Muscle of back (tissue), 3 donors: ENCODE measurements at regions not wholly inside any gene's neighbourhood (a gene's known extent, or its start where the extent isn't known, plus 50 kb on each side); places are given as distances from the start of the nearest gene placed in this dataset.
"Not testable (repeated sequence)": the region's sequence is repeated elsewhere in the genome, so short reads cannot be mapped to it uniquely, and the experiment has no call there.

ENCODE experiments used
- DNase-seq, 3 donors: peaks; one replicate each; pipeline versions ENCODE4 v3.0.0 to v3.0.0-alpha.2; 2013

DNA sequence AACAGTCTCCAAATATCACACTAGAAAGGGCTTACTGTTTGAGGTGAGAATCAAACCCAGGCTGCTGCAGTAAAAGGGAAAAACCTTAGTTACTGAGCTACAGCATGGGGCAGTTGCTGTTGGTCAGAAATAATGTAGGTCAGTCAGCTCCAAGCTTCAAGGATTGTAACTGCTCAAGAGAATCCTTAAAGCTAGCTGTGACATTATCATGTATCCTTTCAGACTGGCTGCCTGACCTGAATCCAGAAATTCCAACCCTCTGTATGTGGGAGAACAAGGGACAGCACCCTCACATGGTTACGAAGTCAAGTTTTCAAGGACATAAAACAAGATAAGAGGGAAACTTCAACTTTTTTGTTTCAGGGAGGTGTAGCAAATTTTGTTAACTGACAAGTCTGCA, 365.9 kb upstream of the NPAP1 start:
- not testable (repeated sequence) for DNase-seq

DNA sequence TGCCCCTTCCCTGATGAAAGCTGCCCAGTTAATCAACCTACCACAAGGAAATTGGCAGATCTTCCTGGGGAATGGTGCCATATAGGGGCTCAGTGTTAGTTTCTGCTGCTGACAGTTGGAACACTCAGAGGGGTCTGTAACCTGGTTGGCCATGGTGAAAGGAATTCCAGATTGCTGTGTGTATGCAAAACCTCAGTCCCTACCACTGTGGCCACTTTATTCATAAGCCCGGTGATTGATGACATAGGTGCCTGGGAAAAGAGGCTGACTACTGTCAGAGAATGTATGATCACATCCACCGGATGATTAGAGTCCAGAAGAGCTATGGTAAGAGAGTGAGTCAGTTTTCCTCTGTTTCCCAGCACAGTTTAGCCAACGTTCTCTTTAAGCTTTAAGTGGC, 363.9 kb upstream of the NPAP1 start:
- not testable (repeated sequence) for DNase-seq

DNA sequence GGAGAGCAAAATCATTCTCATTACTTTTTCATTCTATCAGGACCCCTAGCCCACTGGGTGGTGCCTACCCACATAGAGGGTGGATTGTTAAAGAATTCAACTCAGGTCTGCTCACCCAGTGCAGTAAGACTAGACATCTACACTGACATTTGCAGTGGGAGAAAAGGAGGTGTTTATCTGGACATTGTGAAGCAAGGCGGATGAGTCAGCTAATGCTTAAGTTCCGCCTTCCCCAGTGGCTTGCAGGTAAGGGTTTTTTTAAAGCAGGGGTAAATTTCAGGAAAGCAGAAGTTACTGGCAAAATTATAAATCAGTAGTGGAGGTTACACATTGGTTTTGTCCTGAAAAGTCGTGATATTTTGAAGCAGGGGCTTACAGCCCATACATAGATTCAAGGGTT, 359.2 kb upstream of the NPAP1 start:
- DNase-seq = not testable (repeated sequence)

DNA sequence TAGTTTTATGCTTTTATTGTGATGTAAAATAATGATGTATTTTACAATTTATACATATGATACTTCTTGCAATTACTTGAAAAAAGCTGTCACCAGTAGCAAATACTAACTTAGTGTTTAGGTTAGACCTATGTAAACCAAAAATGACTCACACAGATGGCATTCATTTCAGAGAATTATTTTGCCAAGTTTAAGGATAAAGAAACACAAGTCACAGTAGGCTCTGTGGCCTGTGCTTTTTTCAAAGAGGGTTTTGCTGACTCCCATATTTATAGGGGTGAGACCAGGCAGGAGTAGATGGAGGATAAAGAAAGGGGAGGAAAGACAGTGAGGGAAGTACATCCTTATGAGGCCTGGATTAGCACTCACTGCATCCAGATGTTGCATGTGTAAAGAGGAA, 356.6 kb upstream of the NPAP1 start:
- no peak for DNase-seq

DNA sequence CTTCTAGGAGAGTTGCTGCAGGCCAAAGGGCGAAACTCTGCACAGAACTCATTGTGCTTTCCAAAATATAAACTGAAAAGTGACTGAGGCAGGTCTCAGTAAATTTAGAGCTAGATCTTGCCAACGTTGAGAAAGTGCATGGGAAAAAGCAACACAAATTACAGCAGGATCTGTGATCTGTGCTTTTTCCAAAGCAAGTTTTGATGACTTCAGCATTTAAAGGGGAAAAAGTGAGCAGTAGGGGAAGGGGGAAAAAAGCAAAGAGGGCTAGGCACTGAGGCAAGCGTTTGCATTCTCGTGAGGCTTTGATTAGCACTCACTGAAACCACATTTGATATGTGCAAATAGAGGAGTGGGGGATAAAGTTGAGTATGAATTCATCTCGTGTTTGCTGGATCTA, 351.5 kb upstream of the NPAP1 start:
- DNase-seq = not testable (repeated sequence)

DNA sequence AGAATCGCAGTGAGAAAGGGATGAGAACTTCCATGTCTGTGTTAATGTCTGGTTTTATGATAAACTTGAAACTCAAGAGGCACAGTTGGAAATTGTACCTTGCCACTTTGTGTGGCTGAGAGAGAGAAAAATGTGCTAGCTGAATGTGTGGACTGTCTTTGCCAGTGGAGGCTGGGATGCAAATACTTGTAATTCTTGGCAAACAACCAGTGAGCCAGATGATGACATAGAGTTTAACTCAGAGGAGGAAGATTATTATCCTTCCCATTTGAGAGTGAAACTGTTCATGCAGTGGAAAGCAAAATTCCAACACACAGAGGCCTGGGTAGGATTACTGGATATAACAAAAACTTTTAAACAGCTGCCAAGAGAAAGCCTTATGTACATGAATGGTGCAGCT, 349.1 kb upstream of the NPAP1 start:
- DNase-seq = peak; percentile 3 to 48 (median 36)

DNA sequence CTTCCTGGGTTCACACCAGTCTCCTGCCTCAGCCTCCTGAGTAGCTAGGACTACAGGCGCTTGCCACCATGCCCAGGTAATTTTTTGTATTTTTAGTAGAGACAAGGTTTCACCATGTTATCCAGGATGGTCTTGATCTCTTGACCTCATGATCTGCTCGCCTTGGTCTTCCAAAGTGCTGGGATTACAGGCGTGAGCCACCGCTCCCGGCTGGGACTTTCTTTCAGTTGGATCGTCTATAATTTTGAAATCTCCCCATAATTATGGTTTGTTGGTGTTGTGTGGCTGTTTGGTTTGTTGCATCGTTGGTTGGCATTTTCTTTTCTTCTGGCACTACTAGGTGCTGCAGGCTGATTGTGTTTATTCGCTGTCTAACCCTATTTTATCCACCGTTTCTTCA, 343.6 kb upstream of the NPAP1 start:
- DNase-seq = not testable (repeated sequence)

DNA sequence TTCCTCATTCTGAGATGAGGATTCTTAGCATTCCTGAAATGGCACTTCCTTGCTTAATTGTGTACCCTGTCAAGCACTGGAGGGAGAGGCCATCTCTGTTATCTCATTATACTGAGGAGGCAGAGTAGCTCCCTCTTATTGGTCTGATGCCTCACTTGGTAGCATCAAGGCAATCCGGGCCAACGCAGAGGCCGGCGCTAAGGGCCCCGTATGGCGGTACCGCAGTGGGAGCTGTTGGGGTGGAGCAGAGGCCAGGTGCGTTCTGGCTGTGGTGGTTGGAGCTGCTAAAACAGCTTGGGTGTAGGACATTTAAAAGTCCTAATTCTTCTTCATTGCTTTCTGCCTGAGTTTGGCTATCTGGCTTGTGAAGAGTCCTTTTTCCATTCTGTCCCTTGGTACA, 333.7 kb upstream of the NPAP1 start:
- DNase-seq = not testable (repeated sequence)

DNA sequence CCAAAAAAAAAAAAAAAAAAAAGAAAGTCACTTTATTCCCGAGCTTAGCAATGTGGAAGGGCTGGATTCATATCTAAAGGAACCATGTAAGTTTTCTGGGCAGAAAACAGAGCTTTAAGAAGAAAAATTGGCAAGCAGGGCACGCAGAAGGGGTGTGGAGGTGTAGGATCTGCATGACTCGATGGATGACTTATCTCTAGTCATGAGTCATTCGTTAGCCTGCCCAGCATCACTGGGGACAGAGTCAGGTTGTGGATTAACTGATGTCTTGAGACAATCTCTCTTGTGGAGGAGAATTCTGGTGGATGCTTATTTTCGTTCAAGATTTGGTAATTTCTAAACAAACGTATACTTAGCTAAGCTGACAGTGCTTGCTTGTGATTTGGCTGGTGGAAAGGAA, 322.8 kb upstream of the NPAP1 start:
- DNase-seq = not testable (repeated sequence)

DNA sequence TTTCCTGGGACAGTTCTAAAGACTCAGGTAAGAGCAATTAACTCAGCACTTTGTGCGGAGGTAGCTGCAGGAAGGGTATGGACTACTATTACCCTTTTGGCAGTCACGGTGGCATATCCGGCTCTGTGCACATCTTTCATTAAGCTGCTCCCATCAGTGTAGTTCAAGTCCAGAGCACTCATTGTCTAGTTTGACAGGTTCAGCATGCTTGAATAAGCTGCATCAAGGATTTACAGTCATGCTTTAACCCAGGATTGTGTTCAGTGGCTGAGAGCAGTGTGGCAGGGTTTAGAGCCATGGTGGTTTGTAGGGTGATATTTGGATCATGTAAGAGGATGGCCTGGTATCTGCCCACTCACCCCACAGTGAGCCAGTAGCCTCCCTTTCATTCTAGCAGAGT, 294.5 kb upstream of the NPAP1 start:
- not testable (repeated sequence) for DNase-seq

DNA sequence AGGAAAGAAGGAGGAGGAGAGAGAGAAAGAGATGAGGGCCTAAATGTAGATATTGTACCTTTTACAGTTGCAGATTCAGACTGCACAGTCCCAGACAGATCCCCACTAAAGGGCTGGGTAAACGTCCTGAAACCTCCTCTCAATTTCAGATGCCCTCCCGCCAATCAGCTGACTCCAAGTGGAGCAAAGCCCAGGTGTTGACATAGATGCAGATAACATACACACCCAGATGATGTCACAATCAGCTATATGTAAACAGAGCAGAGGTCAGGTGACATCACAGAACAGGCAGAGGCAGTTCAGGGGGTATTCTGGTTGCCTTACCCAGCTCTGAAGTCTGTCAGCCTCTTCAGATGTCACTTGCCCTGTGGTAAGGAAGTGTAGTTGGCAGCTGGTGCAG, 290.3 kb upstream of the NPAP1 start:
- DNase-seq = not testable (repeated sequence)

DNA sequence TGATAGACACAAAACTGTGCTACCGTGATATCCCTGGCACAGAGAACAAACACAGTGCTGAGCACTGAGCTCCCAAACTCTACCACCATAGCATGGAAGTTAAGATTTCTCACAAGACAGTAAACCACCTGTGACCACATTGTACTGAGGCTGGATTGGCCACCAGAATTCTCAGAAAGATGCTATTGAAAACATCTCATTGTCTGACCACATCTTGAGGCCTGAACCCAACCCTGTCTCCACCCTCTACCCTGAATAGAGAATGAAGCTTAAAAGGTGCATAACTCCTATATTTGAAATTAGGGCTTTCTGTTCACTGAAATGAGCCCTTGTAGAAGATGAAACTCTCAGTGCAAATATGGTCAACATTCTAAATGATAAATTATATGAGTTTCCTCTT, 281.3 kb upstream of the NPAP1 start:
- DNase-seq = no peak

DNA sequence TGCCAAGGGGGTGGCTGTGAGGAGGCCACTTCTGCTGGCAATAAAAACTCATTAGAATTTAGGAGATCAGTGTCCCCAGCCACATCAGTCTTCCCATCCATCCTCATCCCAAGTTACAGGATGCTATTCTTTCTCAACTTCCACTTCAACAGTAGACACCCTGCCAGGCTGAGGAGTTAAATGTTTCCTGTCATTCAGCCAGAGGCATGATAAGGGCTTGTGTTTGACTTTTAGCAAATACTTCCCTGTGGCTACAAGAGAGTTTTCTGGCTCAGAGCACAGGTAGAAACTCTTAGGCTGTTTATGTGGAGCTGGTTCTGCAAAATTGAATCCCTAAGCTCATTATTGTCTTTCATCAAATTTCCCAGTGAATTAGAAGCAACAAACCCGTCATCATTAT, 262.9 kb upstream of the NPAP1 start:
- not testable (repeated sequence) for DNase-seq

DNA sequence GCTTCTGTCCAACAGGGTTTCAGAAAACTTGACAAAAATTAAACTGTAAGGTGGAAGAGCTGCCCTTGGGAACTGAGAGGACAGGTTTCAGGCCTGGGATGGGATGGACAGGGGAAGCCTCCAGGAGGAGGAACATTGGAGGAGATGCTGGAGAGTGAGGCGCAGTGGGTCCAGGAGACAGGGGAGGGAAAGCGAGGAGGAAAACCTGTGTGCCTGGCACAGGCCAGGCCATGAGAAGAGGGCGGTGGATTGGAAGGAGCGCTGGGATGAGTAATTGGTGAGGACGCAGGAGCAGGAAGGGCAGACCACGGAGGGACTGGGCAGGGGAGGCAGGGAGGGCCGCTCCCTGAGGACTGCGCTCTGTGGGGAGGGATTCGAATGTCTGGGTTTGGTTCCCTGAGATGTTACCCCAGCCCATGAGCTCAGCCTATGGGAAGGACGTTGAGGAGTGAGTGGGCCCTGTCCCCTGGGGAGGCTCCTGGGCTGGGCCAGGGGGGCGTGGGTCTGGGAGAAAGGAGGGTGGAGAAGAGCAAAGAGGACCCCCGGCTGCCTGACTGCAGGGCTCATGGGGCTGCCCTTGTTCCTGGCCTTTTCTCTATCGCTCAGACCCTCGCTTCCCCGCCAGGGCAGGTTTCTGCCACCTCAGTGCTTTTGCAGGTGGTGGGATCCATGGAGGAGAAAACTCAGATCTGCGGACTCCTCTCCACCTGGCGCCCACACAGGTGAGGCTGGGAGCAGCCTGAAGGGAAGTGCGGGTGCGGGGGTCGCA, 249.1 kb upstream of the NPAP1 start:
- DNase-seq = peak in 1 of 3 donors; percentile 2

DNA sequence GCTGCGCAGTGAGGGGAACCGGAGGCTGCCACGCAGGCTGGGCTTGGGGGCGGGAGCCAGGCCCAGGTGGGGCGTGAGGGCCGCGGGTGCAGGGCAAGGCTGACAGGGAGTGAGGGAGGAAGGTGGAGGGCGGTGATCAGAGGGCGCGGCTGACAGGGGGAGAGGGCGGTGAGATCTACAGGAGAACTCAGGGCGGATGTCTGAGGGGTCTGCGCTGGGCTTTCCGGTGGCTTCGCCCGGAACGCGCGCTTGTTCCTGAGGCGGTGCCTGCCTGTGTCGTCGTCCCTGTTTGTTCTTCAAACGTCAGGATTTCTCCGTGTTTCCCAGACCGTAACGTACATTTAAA, 248.5 kb upstream of the NPAP1 start:
- DNase-seq = peak in 1 of 3 donors; percentile 10

DNA sequence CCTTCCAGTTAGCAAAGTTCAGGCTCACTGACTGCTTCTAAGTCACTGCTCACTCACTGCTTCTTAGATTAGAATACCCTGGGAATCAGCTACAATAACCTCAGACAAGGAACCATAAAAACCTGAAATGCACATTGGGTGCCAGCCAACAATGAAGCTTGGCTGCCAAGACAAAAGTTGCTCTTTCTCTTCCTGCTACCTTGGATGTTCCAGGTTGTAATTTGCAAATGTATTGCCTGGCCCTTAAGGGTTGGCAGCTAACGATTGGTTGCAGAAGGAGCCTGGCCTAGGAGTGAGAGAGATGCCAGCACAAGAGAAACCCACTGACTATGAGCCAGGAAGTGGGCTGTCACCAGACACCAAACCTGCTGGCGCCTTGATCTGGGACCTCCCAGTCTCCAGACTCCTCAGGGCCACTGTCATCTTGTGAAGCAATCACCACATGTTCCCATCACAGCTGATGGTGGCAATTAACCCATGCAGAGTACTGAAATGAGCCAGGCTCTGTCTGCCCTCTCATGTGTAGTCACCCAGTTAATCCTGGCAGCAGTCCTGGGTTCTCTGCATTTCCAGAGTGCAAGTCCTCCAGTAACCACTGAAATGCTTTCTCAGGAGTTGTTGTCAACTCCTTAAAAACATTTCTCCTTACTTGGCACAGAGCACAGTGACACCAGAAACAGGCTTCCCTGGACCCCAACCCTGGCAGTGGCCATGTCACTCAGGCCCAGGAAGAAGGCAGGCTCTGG, 240.3 kb upstream of the NPAP1 start:
- DNase-seq = not testable (repeated sequence)

DNA sequence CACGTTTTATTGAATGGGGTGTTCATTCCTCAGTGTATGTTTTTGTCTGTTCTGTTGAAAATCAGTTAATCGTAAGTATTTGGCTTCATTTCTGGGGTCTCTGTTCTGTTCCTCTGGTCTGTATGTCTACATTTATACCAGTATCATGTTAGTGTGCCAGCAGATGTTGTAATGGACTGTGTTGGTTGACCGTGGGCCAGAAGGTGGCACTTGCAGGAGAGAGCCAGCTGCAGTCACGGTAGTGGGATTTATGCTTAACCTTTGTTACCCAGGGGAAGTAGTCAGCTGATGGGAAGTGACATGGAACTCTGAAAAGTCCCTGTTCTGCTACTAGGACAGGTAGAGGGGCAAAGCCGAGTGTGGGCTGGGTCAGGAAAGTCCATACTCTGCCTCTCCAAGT, 238.3 kb upstream of the NPAP1 start:
- DNase-seq = not testable (repeated sequence)

DNA sequence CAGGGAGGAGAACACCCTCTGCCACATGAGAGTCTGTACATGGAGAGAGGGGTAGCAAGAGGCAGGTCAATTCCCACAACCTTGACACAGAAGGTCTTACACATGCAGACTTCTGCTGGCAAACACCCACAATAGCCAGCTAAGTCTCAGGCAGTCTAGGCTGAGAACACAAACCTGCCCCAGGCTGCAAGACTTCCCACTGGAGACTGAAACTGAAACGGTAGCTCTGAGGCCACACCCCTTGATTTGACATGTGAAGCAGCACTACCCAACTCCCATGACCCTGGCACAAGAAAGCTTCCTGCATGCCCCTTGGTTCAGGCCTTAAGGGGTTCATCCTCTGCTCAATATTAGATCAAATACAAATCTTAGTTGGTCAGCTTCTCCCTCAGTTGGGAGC, 237.8 kb upstream of the NPAP1 start:
- not testable (repeated sequence) for DNase-seq

DNA sequence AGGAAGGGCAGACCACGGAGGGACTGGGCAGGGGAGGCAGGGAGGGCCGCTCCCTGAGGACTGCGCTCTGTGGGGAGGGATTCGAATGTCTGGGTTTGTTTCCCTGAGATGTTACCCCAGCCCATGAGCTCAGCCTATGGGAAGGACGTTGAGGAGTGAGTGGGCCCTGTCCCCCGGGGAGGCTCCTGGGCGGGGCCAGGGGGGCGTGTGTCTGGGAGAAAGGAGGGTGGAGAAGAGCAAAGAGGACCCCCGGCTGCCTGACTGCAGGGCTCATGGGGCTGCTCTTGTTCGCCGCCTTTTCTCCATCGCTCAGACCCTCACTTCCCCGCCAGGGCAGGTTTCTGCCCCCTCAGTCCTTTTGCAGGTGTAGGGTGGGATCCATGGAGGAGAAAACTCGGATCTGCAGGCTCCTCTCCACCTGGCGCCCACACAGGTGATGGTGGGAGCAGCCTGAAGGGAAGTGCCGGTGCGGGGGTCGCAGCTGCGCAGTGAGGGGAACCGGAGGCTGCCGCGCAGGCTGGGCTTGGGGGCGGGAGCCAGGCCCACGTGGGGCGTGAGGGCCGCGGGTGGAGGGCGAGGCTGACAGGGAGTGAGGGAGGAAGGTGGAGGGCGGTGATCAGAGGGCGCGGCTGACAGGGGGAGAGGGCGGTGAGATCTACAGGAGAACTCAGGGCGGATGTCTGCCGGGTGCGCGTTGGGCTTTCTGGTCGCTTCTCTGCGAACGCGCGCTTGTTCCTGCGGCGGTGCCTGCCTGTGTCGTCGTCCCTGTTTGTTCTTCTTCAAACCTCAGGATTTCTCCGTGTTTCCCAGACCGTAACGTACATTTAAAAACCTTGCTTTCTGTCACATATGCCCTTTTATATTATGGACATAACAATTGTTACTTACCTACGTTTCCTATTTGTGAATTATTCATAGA, 198.2 kb upstream of the NPAP1 start:
- peak in 1 of 3 donors; percentile 1 for DNase-seq

DNA sequence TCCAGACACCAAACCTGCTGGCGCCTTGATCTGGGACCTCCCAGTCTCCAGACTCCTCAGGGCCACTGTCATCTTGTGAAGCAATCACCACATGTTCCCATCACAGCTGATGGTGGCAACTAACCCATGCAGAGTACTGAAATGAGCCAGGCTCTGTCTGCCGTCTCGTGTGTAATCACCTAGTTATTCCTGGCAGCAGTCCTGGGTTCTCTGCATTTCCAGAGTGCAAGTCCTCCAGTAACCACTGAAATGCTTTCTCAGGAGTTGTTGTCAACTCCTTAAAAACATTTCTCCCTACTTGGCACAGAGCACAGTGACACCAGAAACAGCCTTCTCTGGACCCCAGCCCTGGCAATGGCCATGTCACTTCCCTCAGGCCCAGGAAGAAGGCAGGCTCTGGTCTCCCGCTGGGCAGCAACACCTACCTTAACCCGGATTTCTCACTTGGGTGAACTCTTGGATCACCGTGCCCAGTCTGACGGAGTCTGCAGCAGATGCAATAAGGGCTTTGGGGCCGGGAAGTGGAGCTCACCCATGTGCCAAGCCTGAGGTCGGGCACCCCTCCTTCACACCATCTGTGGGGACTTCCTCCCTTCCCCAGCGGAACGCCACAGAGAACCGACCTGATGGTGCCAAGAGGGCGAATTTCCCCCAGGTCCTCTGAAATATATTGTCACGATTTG, 189.5 kb upstream of the NPAP1 start:
- peak in 1 of 3 donors; percentile 3 for DNase-seq

DNA sequence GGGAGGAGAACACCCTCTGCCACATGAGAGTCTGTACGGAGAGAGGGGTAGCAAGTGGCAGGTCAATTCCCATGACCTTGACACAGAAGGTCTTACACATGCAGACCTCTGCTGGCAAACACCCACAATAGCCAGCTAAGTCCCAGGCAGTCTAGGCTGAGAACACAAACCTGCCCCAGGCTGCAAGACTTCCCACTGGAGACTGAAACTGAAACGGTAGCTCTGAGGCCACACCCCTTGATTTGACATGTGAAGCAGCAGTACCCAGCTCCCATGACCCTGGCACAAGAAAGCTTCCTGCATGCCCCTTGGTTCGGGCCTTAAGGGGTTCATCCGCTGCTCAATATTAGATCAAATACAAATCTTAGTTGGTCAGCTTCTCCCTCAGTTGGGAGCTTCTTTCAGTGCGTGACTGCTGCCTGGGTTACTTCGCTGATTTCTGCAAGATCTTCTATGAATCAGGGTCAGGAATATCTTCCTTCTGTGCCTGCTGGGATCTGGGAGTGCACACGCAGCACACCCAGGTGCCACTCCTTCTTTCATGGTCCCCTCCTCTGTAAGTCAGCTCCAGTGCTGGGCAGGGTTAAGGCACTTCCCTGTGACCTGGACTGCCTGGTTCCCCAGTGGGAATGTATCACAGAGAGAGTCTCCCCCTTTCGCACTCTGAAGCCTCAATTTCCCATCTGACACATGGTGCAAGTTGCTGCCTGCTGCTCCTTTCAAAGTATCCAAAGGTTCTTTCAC, 187.2 kb upstream of the NPAP1 start:
- not testable (repeated sequence) for DNase-seq
